Fibroblast of lung (primary cell): ENCODE measurements at regions not wholly inside any gene's neighbourhood (a gene's known extent, or its start where the extent isn't known, plus 50 kb on each side); places are given as distances from the start of the nearest gene placed in this dataset.

Source experiments
- DNase-seq, 2 donors: peaks; one replicate each; pipeline versions ENCODE4 v3.0.0 to v3.0.0-alpha.2; 2010; ENCODE audit warnings: low read depth in 2 of 2
- H2AFZ ChIP-seq: 2 replicates; pipeline ENCODE4 v1.5.1; 2012; ENCODE audit warnings: low read length, control low read depth, inconsistent platforms
- H3K27ac ChIP-seq: 2 replicates; pipeline ENCODE4 v1.5.1; 2011; ENCODE audit warnings: low read length, control low read depth; ENCODE audit not compliant: insufficient read depth
- H3K27me3 ChIP-seq: 2 replicates; pipeline ENCODE4 v1.5.1; 2011; ENCODE audit warnings: mild to moderate bottlenecking, low read length; ENCODE audit not compliant: control insufficient read depth, insufficient read depth
- H3K36me3 ChIP-seq: 2 replicates; pipeline ENCODE4 v1.5.1; 2011; ENCODE audit warnings: low read length; ENCODE audit not compliant: control insufficient read depth, insufficient read depth
- H3K4me1 ChIP-seq: 2 replicates; pipeline ENCODE4 v1.5.1; 2011; ENCODE audit warnings: low read length; ENCODE audit not compliant: control insufficient read depth, insufficient read depth; ENCODE audit errors: extremely low read depth
- H3K4me2 ChIP-seq: 2 replicates; pipeline ENCODE4 v1.5.1; 2011; ENCODE audit warnings: low read length, control low read depth; ENCODE audit not compliant: insufficient read depth; ENCODE audit errors: extremely low read depth
- H3K4me3 ChIP-seq, 4 experiments: fragments of 200-600 bp in 1 of 4; sonication (generic) in 1 of 4; replicated peaks in 1 of 4; 2 replicates each; pipeline ENCODE4 v1.5.1; 2011 to 2016; ENCODE audit warnings: low read length in 4 of 4, low read depth in 3 of 4, mild to moderate bottlenecking in 3 of 4, control low read depth in 2 of 4, inconsistent platforms in 1 of 4, mixed read lengths in 1 of 4; ENCODE audit not compliant: insufficient read depth in 1 of 4; ENCODE audit errors: control extremely low read depth in 1 of 4
- H3K79me2 ChIP-seq: 2 replicates; pipeline ENCODE4 v1.5.1; 2012; ENCODE audit warnings: mild to moderate bottlenecking, low read length, inconsistent platforms; ENCODE audit not compliant: control insufficient read depth, insufficient read depth
- H3K9ac ChIP-seq: 2 replicates; pipeline ENCODE4 v1.5.1; 2011; ENCODE audit warnings: mild to moderate bottlenecking, low read length, control low read depth; ENCODE audit not compliant: insufficient read depth
- H3K9me3 ChIP-seq: 2 replicates; pipeline ENCODE4 v1.5.1; 2012; ENCODE audit warnings: low read depth, low read length; ENCODE audit not compliant: control insufficient read depth, insufficient read depth
- H4K20me1 ChIP-seq: 2 replicates; pipeline ENCODE4 v1.5.1; 2011; ENCODE audit warnings: low read length; ENCODE audit not compliant: control insufficient read depth, insufficient read depth; ENCODE audit errors: extremely low read depth
- EZH2 ChIP-seq: IDR thresholded peaks from 2 replicates; pipeline ENCODE4 v1.5.1; 2012; ENCODE audit warnings: low read length, control low read depth, mild to moderate bottlenecking; ENCODE audit errors: missing control alignments
- TF ChIP-seq, protein P1 (sequence below), 2 donors: IDR thresholded peaks in 1 of 2; conservative IDR thresholded peaks in 1 of 2; 1 replicate in 1 of 2; 2 replicates in 1 of 2; pipeline ENCODE4 v1.5.1; 2011 to 2012; ENCODE audit warnings: low read length in 2 of 2, control low read depth in 1 of 2, inconsistent platforms in 1 of 2, low read depth in 1 of 2, mild to moderate bottlenecking in 1 of 2

DNA sequence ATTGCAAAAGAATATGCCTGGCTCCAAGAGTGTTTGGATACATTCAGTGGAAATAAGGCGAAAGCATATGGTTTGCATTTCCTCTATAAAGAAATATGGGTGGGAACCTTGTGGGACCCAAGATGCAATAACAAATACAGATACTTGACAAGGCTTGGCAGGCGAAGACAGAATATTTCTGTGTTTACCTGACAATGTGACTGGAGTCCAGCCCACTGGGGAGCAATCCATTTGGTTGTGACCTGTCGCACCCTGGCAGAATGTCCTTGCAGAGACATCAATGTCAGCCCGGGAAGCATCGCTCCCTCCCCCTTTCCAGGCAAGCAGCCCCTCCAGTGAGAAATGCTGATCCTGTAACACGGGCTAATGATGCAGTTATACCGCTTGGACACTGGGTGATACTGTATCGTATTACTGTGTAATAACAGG is 296.6 kb downstream of the MAF start:
- Histone ChIP-seq H3K27me3 (no peaks in the 10 kb centered on the region), H3K4me2 (no peak overlapping the region), H3K4me1 (no peaks in the 10 kb centered on the region), H3K27ac (no peak overlapping the region), H4K20me1 (no peaks in the 10 kb centered on the region), H2AFZ (no peak overlapping the region), H3K9ac (no peak overlapping the region), H3K36me3 (no peaks in the 10 kb centered on the region), H3K4me3 (no peak overlapping the region), H3K9me3 (no peaks in the 10 kb centered on the region), H3K79me2 (no peaks in the 10 kb centered on the region)
- DNase-seq: no peak
- TF ChIP-seq, protein P1, sequence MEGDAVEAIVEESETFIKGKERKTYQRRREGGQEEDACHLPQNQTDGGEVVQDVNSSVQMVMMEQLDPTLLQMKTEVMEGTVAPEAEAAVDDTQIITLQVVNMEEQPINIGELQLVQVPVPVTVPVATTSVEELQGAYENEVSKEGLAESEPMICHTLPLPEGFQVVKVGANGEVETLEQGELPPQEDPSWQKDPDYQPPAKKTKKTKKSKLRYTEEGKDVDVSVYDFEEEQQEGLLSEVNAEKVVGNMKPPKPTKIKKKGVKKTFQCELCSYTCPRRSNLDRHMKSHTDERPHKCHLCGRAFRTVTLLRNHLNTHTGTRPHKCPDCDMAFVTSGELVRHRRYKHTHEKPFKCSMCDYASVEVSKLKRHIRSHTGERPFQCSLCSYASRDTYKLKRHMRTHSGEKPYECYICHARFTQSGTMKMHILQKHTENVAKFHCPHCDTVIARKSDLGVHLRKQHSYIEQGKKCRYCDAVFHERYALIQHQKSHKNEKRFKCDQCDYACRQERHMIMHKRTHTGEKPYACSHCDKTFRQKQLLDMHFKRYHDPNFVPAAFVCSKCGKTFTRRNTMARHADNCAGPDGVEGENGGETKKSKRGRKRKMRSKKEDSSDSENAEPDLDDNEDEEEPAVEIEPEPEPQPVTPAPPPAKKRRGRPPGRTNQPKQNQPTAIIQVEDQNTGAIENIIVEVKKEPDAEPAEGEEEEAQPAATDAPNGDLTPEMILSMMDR (conservative IDR thresholded peaks at IDR 0.05 in 1 of 2, IDR thresholded peaks at IDR 0.05 in 1 of 2; ENCODE audit: low read depth in 1 of 2, low read length in 2 of 2): no peak
- no peak for TF ChIP-seq EZH2

DNA sequence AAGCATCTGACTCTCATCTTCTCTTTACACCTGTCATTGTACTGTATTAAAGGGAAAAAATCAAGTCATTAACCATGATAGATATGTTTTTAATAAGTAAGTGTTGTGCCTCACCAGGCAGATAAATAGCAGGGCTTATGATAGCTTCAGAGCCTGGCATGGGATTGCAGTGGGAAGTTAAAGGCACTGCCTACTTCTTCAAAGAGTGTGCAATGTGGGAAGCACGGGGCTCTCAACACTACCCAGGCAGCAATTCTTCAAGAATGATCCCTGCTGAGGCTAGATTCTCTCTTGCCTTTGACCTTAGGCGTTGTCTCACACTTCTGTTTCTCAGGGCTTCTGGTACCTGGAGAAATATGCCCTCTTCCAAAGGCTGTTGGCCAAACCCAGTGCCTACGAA is 297.3 kb downstream of the MAF start:
- Histone ChIP-seq H3K9ac (no peak overlapping the region), H3K4me1 (no peaks in the 10 kb centered on the region), H3K36me3 (no peaks in the 10 kb centered on the region), H3K79me2 (no peaks in the 10 kb centered on the region), H3K4me2 (no peak overlapping the region), H3K27ac (no peak overlapping the region), H2AFZ (no peak overlapping the region), H4K20me1 (no peaks in the 10 kb centered on the region), H3K27me3 (no peaks in the 10 kb centered on the region), H3K4me3 (no peak overlapping the region), H3K9me3 (no peaks in the 10 kb centered on the region)
- DNase-seq: no peak
- TF ChIP-seq, protein P1 (conservative IDR thresholded peaks at IDR 0.05 in 1 of 2, IDR thresholded peaks at IDR 0.05 in 1 of 2; ENCODE audit: low read depth in 1 of 2, low read length in 2 of 2): no peak
- no peak for TF ChIP-seq EZH2

DNA sequence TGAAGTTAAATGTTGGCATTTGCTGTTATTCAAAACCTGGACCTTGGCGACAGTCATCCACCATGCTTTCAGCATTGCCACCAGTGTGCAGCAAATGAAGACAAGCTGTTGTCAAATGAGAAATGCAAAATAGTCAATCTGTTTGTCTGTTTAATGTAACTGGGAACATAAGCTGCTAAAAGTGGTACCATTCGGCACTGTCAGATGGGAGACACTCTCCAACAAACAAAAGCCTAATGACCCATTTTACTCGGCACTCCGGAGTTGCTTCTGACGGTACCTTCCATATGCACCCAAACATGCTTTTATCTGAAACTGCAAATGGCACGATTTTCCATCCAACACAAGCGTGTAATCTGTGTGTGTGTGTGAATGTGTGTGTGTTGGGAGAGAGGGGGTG is 297.8 kb downstream of the MAF start:
- TF ChIP-seq, protein P1 (conservative IDR thresholded peaks at IDR 0.05 in 1 of 2, IDR thresholded peaks at IDR 0.05 in 1 of 2; ENCODE audit: low read depth in 1 of 2, low read length in 2 of 2): no peak
- TF ChIP-seq EZH2: no peak
- H3K9me3 ChIP-seq: no peaks in the 10 kb centered on the region
- H3K27ac ChIP-seq: no peak overlapping the region
- H3K27me3 ChIP-seq: no peaks in the 10 kb centered on the region
- no peak for DNase-seq
- no peaks in the 10 kb centered on the region for H3K4me1 ChIP-seq
- H3K36me3 ChIP-seq: no peaks in the 10 kb centered on the region
- no peak overlapping the region for H3K4me3 ChIP-seq
- no peaks in the 10 kb centered on the region for H4K20me1 ChIP-seq
- H3K79me2 ChIP-seq: no peaks in the 10 kb centered on the region
- no peak overlapping the region for H2AFZ ChIP-seq
- H3K4me2 ChIP-seq: no peak overlapping the region
- H3K9ac ChIP-seq: no peak overlapping the region
